PC-9 (cell line): ENCODE measurements at regions not wholly inside any gene's neighbourhood (a gene's known extent, or its start where the extent isn't known, plus 50 kb on each side); places are given as distances from the start of the nearest gene placed in this dataset.

Experiments used
- CTCF ChIP-seq: fragments of 200-600 bp; sonication (generic); conservative IDR thresholded peaks from 2 replicates; pipeline ENCODE4 v1.6.1; 2017; ENCODE audit warnings: mixed run types, antibody characterized with exemption, mild to moderate bottlenecking, moderate library complexity
- EZH2 ChIP-seq: fragments of 200-600 bp; sonication (generic); IDR thresholded peaks from 2 replicates; pipeline ENCODE4 v1.8.0; 2017; ENCODE audit warnings: antibody characterized with exemption, low read depth

- TF ChIP-seq CTCF (no peak), EZH2 (no peak)
Observed at GRCh38 chr2:199646439-199646838, 188.7 kb upstream of the SATB2 start.
